ENCODE measurements at regions not wholly inside any gene's neighbourhood (a gene's known extent, or its start where the extent isn't known, plus 50 kb on each side); places are given as distances from the start of the nearest gene placed in this dataset.

- no peaks in the 10 kb centered on the region for H3K27me3 Mint-ChIP-seq
- intact Hi-C loops (cut with micrococcal nuclease), result no loop called here
- ChIA-PET CTCF (no interaction called here), POLR2A (interaction anchor here (0.6 kb wide), 1 partner anchor 891 kb away, joined by 3 read pairs; no protein-coding TSS in a partner anchor)
- H3K9me3 ChIP-seq (ENCODE audit: control insufficient read depth in 2 of 3, low read length in 3 of 3), result no peaks in the 10 kb centered on the region
- no peak overlapping the region for H3K4me3 Mint-ChIP-seq
- H3K4me1 ChIP-seq (ENCODE audit: control insufficient read depth in 2 of 2, insufficient read depth in 2 of 2, low read length in 2 of 2), result no peaks in the 10 kb centered on the region
- peaks cover 0 to 18% (median 4%) of the 10 kb centered on the region in 11 donors for H3K9me3 Mint-ChIP-seq
- no peaks in the 10 kb centered on the region for H3K27me3 ChIP-seq (ENCODE audit: control insufficient read depth in 2 of 2, insufficient read depth in 2 of 2, low read length in 2 of 2)
- no peaks in the 10 kb centered on the region for H3K36me3 ChIP-seq (ENCODE audit: control insufficient read depth in 2 of 3, insufficient read depth in 3 of 3, low read length in 3 of 3)
- H3K36me3 Mint-ChIP-seq, result no peaks in the 10 kb centered on the region
- no peak overlapping the region for H3K27ac Mint-ChIP-seq
- ATAC-seq (no peak), DNase-seq (no peak)
- no peak overlapping the region for H3K27ac ChIP-seq (ENCODE audit: low read depth, low read length)
- no peak overlapping the region for H3K4me3 ChIP-seq (ENCODE audit: low read length)
- H3K4me1 Mint-ChIP-seq, result no peaks in the 10 kb centered on the region
These were observed 1974.0 kb upstream of the WWC1 start for GRCh38 chr5:166317425-166317824.

- peaks cover 0 to 16% (median 4%) of the 10 kb centered on the region in 11 donors for H3K9me3 Mint-ChIP-seq
- H3K4me3 Mint-ChIP-seq, result no peak overlapping the region
- ATAC-seq, result no peak
- H3K27ac Mint-ChIP-seq, result no peak overlapping the region
- no peaks in the 10 kb centered on the region for H3K4me1 Mint-ChIP-seq
- H3K27me3 Mint-ChIP-seq, result no peaks in the 10 kb centered on the region
- no peak for DNase-seq
- H3K36me3 ChIP-seq (ENCODE audit: control insufficient read depth in 2 of 3, insufficient read depth in 3 of 3, low read length in 3 of 3), result no peaks in the 10 kb centered on the region
- CTCF ChIA-PET, result no interaction called here
- H3K4me1 ChIP-seq (ENCODE audit: control insufficient read depth in 2 of 2, insufficient read depth in 2 of 2, low read length in 2 of 2), result no peaks in the 10 kb centered on the region
- H3K36me3 Mint-ChIP-seq, result no peaks in the 10 kb centered on the region
- no peaks in the 10 kb centered on the region for H3K27me3 ChIP-seq (ENCODE audit: control insufficient read depth in 2 of 2, insufficient read depth in 2 of 2, low read length in 2 of 2)
- no peaks in the 10 kb centered on the region for H3K9me3 ChIP-seq (ENCODE audit: control insufficient read depth in 2 of 3, low read length in 3 of 3)
- no peak overlapping the region for H3K27ac ChIP-seq (ENCODE audit: low read depth, low read length)
- no peak overlapping the region for H3K4me3 ChIP-seq (ENCODE audit: low read length)
- POLR2A ChIA-PET, result no interaction called here
- intact Hi-C loops (cut with micrococcal nuclease), result no loop called here
These were observed 1970.4 kb upstream of the WWC1 start for GRCh38 chr5:166320920-166321480.

- DNase-seq, result no peak
- H3K4me1 Mint-ChIP-seq, result no peaks in the 10 kb centered on the region
- H3K27me3 ChIP-seq (ENCODE audit: control insufficient read depth in 2 of 2, insufficient read depth in 2 of 2, low read length in 2 of 2), result no peaks in the 10 kb centered on the region
- H3K4me3 Mint-ChIP-seq, result no peak overlapping the region
- peaks cover 0 to 11% (median 4%) of the 10 kb centered on the region in 11 donors for H3K9me3 Mint-ChIP-seq
- ChIA-PET POLR2A (no interaction called here), CTCF (no interaction called here)
- ATAC-seq, result no peak
- H3K27ac Mint-ChIP-seq, result no peak overlapping the region
- no peaks in the 10 kb centered on the region for H3K27me3 Mint-ChIP-seq
- H3K36me3 ChIP-seq (ENCODE audit: control insufficient read depth in 2 of 3, insufficient read depth in 3 of 3, low read length in 3 of 3), result no peaks in the 10 kb centered on the region
- H3K9me3 ChIP-seq (ENCODE audit: control insufficient read depth in 2 of 3, low read length in 3 of 3), result no peaks in the 10 kb centered on the region
- no peak overlapping the region for H3K27ac ChIP-seq (ENCODE audit: low read depth, low read length)
- no peaks in the 10 kb centered on the region for H3K36me3 Mint-ChIP-seq
- no peak overlapping the region for H3K4me3 ChIP-seq (ENCODE audit: low read length)
- intact Hi-C loops (cut with micrococcal nuclease), result no loop called here
- H3K4me1 ChIP-seq (ENCODE audit: control insufficient read depth in 2 of 2, insufficient read depth in 2 of 2, low read length in 2 of 2), result no peaks in the 10 kb centered on the region
These were observed 1967.1 kb upstream of the WWC1 start for GRCh38 chr5:166324372-166324771.

- Histone ChIP-seq H3K9me3 (ENCODE audit: control insufficient read depth in 2 of 3, low read length in 3 of 3) (peaks cover 0 to 2% (median 0%) of the 10 kb centered on the region in 3 experiments), H3K36me3 (ENCODE audit: control insufficient read depth in 2 of 3, insufficient read depth in 3 of 3, low read length in 3 of 3) (no peaks in the 10 kb centered on the region), H3K27me3 (ENCODE audit: control insufficient read depth in 2 of 2, insufficient read depth in 2 of 2, low read length in 2 of 2) (no peaks in the 10 kb centered on the region), H3K27ac (ENCODE audit: low read depth, low read length) (no peak overlapping the region), H3K4me3 (ENCODE audit: low read length) (no peak overlapping the region), H3K4me1 (ENCODE audit: control insufficient read depth in 2 of 2, insufficient read depth in 2 of 2, low read length in 2 of 2) (no peaks in the 10 kb centered on the region)
- DNase-seq (no peak), ATAC-seq (no peak)
- H3K27me3 Mint-ChIP-seq, result no peaks in the 10 kb centered on the region
- H3K4me3 Mint-ChIP-seq, result no peak overlapping the region
- no peaks in the 10 kb centered on the region for H3K36me3 Mint-ChIP-seq
- peaks cover 0 to 20% (median 5%) of the 10 kb centered on the region in 11 donors for H3K9me3 Mint-ChIP-seq
- intact Hi-C loops (cut with micrococcal nuclease), result no loop called here
- POLR2A ChIA-PET, result no interaction called here
- CTCF ChIA-PET, result no interaction called here
- no peak overlapping the region for H3K27ac Mint-ChIP-seq
- H3K4me1 Mint-ChIP-seq, result no peaks in the 10 kb centered on the region
These were observed 1962.2 kb upstream of the WWC1 start for GRCh38 chr5:166329149-166329800.

- H3K36me3 ChIP-seq (ENCODE audit: control insufficient read depth in 2 of 3, insufficient read depth in 3 of 3, low read length in 3 of 3), result no peaks in the 10 kb centered on the region
- H3K9me3 ChIP-seq (ENCODE audit: control insufficient read depth in 2 of 3, low read length in 3 of 3), result peaks cover 0 to 4% (median 0%) of the 10 kb centered on the region in 3 experiments
- no peaks in the 10 kb centered on the region for H3K27me3 ChIP-seq (ENCODE audit: control insufficient read depth in 2 of 2, insufficient read depth in 2 of 2, low read length in 2 of 2)
- Mint-ChIP-seq H3K9me3 (peaks cover under 1 to 25% (median 7%) of the 10 kb centered on the region in 11 donors), H3K4me1 (no peaks in the 10 kb centered on the region), H3K36me3 (no peaks in the 10 kb centered on the region), H3K4me3 (no peak overlapping the region), H3K27ac (no peak overlapping the region), H3K27me3 (no peaks in the 10 kb centered on the region)
- ChIA-PET CTCF (no interaction called here), POLR2A (no interaction called here)
- H3K27ac ChIP-seq (ENCODE audit: low read depth, low read length), result no peak overlapping the region
- H3K4me1 ChIP-seq (ENCODE audit: control insufficient read depth in 2 of 2, insufficient read depth in 2 of 2, low read length in 2 of 2), result no peaks in the 10 kb centered on the region
- DNase-seq, result no peak
- no peak overlapping the region for H3K4me3 ChIP-seq (ENCODE audit: low read length)
- intact Hi-C loops (cut with micrococcal nuclease), result no loop called here
- no peak for ATAC-seq
These were observed 1961.4 kb upstream of the WWC1 start for GRCh38 chr5:166330036-166330435.

- H3K9me3 ChIP-seq (ENCODE audit: control insufficient read depth in 2 of 3, low read length in 3 of 3), result peaks cover 0 to 4% (median 0%) of the 10 kb centered on the region in 3 experiments
- Mint-ChIP-seq H3K27ac (no peak overlapping the region), H3K9me3 (peaks cover 3 to 37% (median 10%) of the 10 kb centered on the region in 11 donors), H3K4me3 (no peak overlapping the region), H3K36me3 (no peaks in the 10 kb centered on the region), H3K27me3 (no peaks in the 10 kb centered on the region), H3K4me1 (no peaks in the 10 kb centered on the region)
- DNase-seq (no peak), ATAC-seq (no peak)
- CTCF ChIA-PET, result no interaction called here
- no peak overlapping the region for H3K4me3 ChIP-seq (ENCODE audit: low read length)
- no peak overlapping the region for H3K27ac ChIP-seq (ENCODE audit: low read depth, low read length)
- intact Hi-C loops (cut with micrococcal nuclease), result no loop called here
- POLR2A ChIA-PET, result no interaction called here
- no peaks in the 10 kb centered on the region for H3K4me1 ChIP-seq (ENCODE audit: control insufficient read depth in 2 of 2, insufficient read depth in 2 of 2, low read length in 2 of 2)
- H3K36me3 ChIP-seq (ENCODE audit: control insufficient read depth in 2 of 3, insufficient read depth in 3 of 3, low read length in 3 of 3), result no peaks in the 10 kb centered on the region
- no peaks in the 10 kb centered on the region for H3K27me3 ChIP-seq (ENCODE audit: control insufficient read depth in 2 of 2, insufficient read depth in 2 of 2, low read length in 2 of 2)
These were observed 1959.9 kb upstream of the WWC1 start for GRCh38 chr5:166331521-166331920.

GRCh38 chr5:166338801-166339200, 1952.6 kb upstream of the WWC1 start:
- Mint-ChIP-seq H3K4me1 (no peaks in the 10 kb centered on the region), H3K27me3 (no peaks in the 10 kb centered on the region), H3K27ac (no peak overlapping the region), H3K9me3 (peaks cover 7 to 40% (median 19%) of the 10 kb centered on the region in 11 donors), H3K4me3 (no peak overlapping the region), H3K36me3 (no peaks in the 10 kb centered on the region)
- no peaks in the 10 kb centered on the region for H3K27me3 ChIP-seq (ENCODE audit: control insufficient read depth in 2 of 2, insufficient read depth in 2 of 2, low read length in 2 of 2)
- ChIA-PET POLR2A (interaction anchor here (0.6 kb wide), 1 partner anchor 187 kb away, joined by 3 read pairs; no protein-coding TSS in a partner anchor), CTCF (no interaction called here)
- no peaks in the 10 kb centered on the region for H3K4me1 ChIP-seq (ENCODE audit: control insufficient read depth in 2 of 2, insufficient read depth in 2 of 2, low read length in 2 of 2)
- H3K36me3 ChIP-seq (ENCODE audit: control insufficient read depth in 2 of 3, insufficient read depth in 3 of 3, low read length in 3 of 3), result no peaks in the 10 kb centered on the region
- H3K27ac ChIP-seq (ENCODE audit: low read depth, low read length), result no peak overlapping the region
- DNase-seq (no peak), ATAC-seq (no peak)
- H3K9me3 ChIP-seq (ENCODE audit: control insufficient read depth in 2 of 3, low read length in 3 of 3), result peaks cover 0 to 4% (median 0%) of the 10 kb centered on the region in 3 experiments
- no peak overlapping the region for H3K4me3 ChIP-seq (ENCODE audit: low read length)
- intact Hi-C loops (cut with micrococcal nuclease), result no loop called here

Data from naive thymus-derived CD4-positive, alpha-beta T cell (primary cell).